PC-3 (cell line): ENCODE measurements at regions not wholly inside any gene's neighbourhood (a gene's known extent, or its start where the extent isn't known, plus 50 kb on each side); places are given as distances from the start of the nearest gene placed in this dataset.

Source experiments
- ATAC-seq: fragments of 200-7000 bp; cut with Tn5 transposase; 2 replicates; pipeline ENCODE4 v1.9.1; 2020; ENCODE audit warnings: mild to moderate bottlenecking, moderate library complexity
- BruUV-seq: library from RNA; stranded (reverse); fragments of 400-500 nt; replicated peaks from 2 replicates; lab custom pipeline; 2021; lab: Mats Ljungman, UMichigan
- CTCF ChIA-PET: fragments of 300-600 bp; sonication (Branson Sonifier 250); formaldehyde crosslinking; loops from one replicate; lab custom pipeline; 2022; ENCODE audit warnings: antibody characterized with exemption; lab: Charles Lee
- POLR2A ChIA-PET: fragments of 300-600 bp; sonication (Branson Sonifier 250); formaldehyde crosslinking; loops from one replicate; lab custom pipeline; 2022; ENCODE audit warnings: antibody characterized with exemption; ENCODE audit not compliant: unreplicated experiment; lab: Charles Lee
- DNase-seq: peaks from one replicate; pipeline ENCODE4 v3.0.0-alpha.2; 2015
- H2AFZ ChIP-seq: fragments of 300-600 bp; sonication (generic); 2 replicates; pipeline ENCODE4 v1.6.0; 2016; ENCODE audit warnings: antibody characterized with exemption, low read length
- H3F3A ChIP-seq: fragments of 300-600 bp; sonication (generic); one replicate; pipeline ENCODE4 v1.6.0; 2017; ENCODE audit warnings: antibody characterized with exemption, low read length, control low read depth, mild to moderate bottlenecking; ENCODE audit not compliant: unreplicated experiment
- H3K27ac ChIP-seq: fragments of 300-600 bp; sonication (generic); 2 replicates; pipeline ENCODE4 v1.5.1; 2016; ENCODE audit warnings: mild to moderate bottlenecking, low read length
- H3K27me3 ChIP-seq: fragments of 300-600 bp; sonication (generic); 2 replicates; pipeline ENCODE4 v1.6.1; 2016; ENCODE audit warnings: low read length, mixed read lengths
- H3K36me3 ChIP-seq: fragments of 300-600 bp; sonication (generic); 2 replicates; pipeline ENCODE4 v1.6.1; 2016; ENCODE audit warnings: low read depth, mixed run types, low read length, mixed read lengths
- H3K4me1 ChIP-seq: fragments of 300-600 bp; sonication (generic); 2 replicates; pipeline ENCODE4 v1.5.1; 2016; ENCODE audit warnings: low read length; ENCODE audit not compliant: insufficient read depth
- H3K4me2 ChIP-seq: fragments of 300-600 bp; sonication (generic); 2 replicates; pipeline ENCODE4 v1.6.0; 2016; ENCODE audit warnings: low read length
- H3K4me3 ChIP-seq: fragments of 300-600 bp; sonication (generic); 2 replicates; pipeline ENCODE4 v1.5.1; 2016; ENCODE audit warnings: mild to moderate bottlenecking, low read length, mixed read lengths
- H3K79me2 ChIP-seq: fragments of 300-600 bp; sonication (generic); 2 replicates; pipeline ENCODE4 v1.6.1; 2017; ENCODE audit warnings: low read length, mixed read lengths
- H3K9ac ChIP-seq: fragments of 300-600 bp; sonication (generic); 2 replicates; pipeline ENCODE4 v1.6.0; 2016; ENCODE audit warnings: mild to moderate bottlenecking, low read length
- H3K9me2 ChIP-seq: fragments of 300-600 bp; sonication (generic); replicated peaks from 2 replicates; pipeline ENCODE4 v1.6.1; 2016; ENCODE audit warnings: mixed run types, low read length, mixed read lengths
- H3K9me3 ChIP-seq: fragments of 300-600 bp; sonication (generic); 2 replicates; pipeline ENCODE4 v1.6.1; 2016; ENCODE audit warnings: low read length, mixed read lengths
- H4K20me1 ChIP-seq: fragments of 300-600 bp; sonication (generic); 2 replicates; pipeline ENCODE4 v1.6.1; 2016; ENCODE audit warnings: low read length, mixed read lengths
- EZH2 ChIP-seq: fragments of 300-600 bp; sonication (generic); IDR thresholded peaks from one replicate; pipeline ENCODE4 v1.6.1; 2017; ENCODE audit warnings: antibody characterized with exemption, mild to moderate bottlenecking, low read length; ENCODE audit not compliant: unreplicated experiment
- EZH2phosphoT487 ChIP-seq: fragments of 300-600 bp; sonication (generic); IDR thresholded peaks from 2 replicates; pipeline ENCODE4 v1.6.1; 2018; ENCODE audit warnings: mild to moderate bottlenecking, antibody characterized with exemption, low read length, borderline replicate concordance
- intact Hi-C: fragments of 100-400 bp; cut with micrococcal nuclease; formaldehyde crosslinking; loops from 2 replicates; pipeline ENCODE4 v1.9.0; 2023
- TF ChIP-seq, protein P1 (sequence below): fragments of 300-600 bp; sonication (generic); conservative IDR thresholded peaks from 2 replicates; pipeline ENCODE4 v1.5.1; 2017; ENCODE audit warnings: antibody characterized with exemption, low read depth, mild to moderate bottlenecking, low read length

DNA sequence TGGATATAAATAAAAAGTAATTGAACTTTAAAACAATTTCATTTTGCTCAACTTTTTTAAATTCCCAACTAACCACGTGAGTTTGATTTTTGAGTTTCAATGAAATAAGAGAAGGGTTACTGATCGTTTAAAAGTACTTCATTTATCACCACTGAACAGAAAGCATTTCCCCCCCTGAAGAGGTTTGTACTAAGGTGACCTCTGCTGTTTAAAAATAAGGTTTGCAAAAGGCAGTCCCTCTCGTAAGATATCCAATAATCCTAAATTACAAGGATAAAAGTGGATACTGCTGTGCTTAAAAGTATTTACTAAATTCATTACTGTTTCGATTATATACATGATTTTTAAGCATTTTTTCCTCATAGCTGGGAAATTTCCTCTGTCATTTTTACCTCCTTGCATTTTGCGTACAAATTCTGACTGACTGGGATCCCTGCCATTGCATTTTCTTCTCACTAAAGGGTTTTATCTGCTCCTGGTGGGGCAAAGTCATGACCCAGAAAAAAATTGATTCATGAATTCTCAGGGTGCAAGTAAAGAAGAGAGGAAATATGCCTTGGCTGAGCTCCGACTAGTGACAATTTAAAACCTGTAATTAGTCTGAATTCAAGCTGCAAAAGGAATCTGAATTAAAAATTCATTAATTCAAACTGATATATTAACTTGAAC lies 463.8 kb downstream of the PRKD1 start:
- peak; percentile 64 for ATAC-seq
- CTCF ChIA-PET = no interaction called here

DNA sequence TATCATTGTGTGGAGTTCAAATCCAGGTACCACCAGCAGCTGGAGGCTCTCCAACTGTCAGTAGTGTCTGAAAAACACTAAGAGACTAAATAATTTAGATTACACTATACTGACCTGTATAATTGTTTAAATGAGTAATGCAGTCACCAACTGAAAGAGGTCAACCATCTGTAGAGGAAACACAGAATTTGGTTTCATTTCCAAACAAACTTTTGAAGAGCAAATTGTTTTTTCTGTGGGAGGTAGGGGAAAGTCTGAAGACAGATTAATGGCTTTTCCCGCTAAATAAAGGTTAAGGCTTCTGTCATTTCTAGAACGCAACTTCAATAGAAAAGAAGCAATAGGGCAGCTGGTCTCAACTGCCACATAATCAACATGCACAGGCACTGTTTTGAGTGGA lies 462.6 kb downstream of the PRKD1 start:
- TF ChIP-seq, protein P1, sequence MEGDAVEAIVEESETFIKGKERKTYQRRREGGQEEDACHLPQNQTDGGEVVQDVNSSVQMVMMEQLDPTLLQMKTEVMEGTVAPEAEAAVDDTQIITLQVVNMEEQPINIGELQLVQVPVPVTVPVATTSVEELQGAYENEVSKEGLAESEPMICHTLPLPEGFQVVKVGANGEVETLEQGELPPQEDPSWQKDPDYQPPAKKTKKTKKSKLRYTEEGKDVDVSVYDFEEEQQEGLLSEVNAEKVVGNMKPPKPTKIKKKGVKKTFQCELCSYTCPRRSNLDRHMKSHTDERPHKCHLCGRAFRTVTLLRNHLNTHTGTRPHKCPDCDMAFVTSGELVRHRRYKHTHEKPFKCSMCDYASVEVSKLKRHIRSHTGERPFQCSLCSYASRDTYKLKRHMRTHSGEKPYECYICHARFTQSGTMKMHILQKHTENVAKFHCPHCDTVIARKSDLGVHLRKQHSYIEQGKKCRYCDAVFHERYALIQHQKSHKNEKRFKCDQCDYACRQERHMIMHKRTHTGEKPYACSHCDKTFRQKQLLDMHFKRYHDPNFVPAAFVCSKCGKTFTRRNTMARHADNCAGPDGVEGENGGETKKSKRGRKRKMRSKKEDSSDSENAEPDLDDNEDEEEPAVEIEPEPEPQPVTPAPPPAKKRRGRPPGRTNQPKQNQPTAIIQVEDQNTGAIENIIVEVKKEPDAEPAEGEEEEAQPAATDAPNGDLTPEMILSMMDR = no peak
- ChIA-PET POLR2A (no interaction called here), CTCF (no interaction called here)
- H3K36me3 ChIP-seq = no peaks in the 10 kb centered on the region
- intact Hi-C loops = no loop called here
- H3F3A ChIP-seq = no peaks in the 10 kb centered on the region
- peaks cover 28% of the 10 kb centered on the region; the same call in 1 of the 2 replicates for H3K27me3 ChIP-seq
- no peak overlapping the region for H3K4me2 ChIP-seq
- DNase-seq (no peak), ATAC-seq (no peak)
- H3K79me2 ChIP-seq = no peaks in the 10 kb centered on the region
- no peak overlapping the region for H3K4me3 ChIP-seq
- H3K27ac ChIP-seq = no peak overlapping the region
- no TSS peak for BruUV-seq
- H3K9me3 ChIP-seq = no peaks in the 10 kb centered on the region
- no peaks in the 10 kb centered on the region for H4K20me1 ChIP-seq
- no peaks in the 10 kb centered on the region for H3K9me2 ChIP-seq
- H3K9ac ChIP-seq = no peak overlapping the region
- H3K4me1 ChIP-seq = no peaks in the 10 kb centered on the region
- H2AFZ ChIP-seq = no peak overlapping the region

More for the DNA sequence above, 463.8 kb downstream of the PRKD1 start:
- no peaks in the 10 kb centered on the region for H3K79me2 ChIP-seq
- H3F3A ChIP-seq = no peaks in the 10 kb centered on the region
- TF ChIP-seq EZH2 = no peak
- TF ChIP-seq, protein P1 = peak; percentile 52
- no peak overlapping the region for H3K4me2 ChIP-seq
- DNase-seq = peak; percentile 29
- peaks cover 1% of the 10 kb centered on the region for H3K4me1 ChIP-seq
- H3K4me3 ChIP-seq = no peak overlapping the region
- H3K36me3 ChIP-seq = no peaks in the 10 kb centered on the region
- H3K27ac ChIP-seq = no peak overlapping the region
- H3K27me3 ChIP-seq = peaks cover 30% of the 10 kb centered on the region; the same call in 1 of the 2 replicates
- H4K20me1 ChIP-seq = no peaks in the 10 kb centered on the region
- H2AFZ ChIP-seq = no peak overlapping the region
- H3K9me3 ChIP-seq = no peaks in the 10 kb centered on the region
- no peaks in the 10 kb centered on the region for H3K9me2 ChIP-seq
- H3K9ac ChIP-seq = no peak overlapping the region
- POLR2A ChIA-PET = no interaction called here
- intact Hi-C loops = loop anchor here (1.0 to 5.0 kb wide), 4 partner anchors 222 to 707 kb away; no protein-coding TSS in a partner anchor
- no TSS peak for BruUV-seq

DNA sequence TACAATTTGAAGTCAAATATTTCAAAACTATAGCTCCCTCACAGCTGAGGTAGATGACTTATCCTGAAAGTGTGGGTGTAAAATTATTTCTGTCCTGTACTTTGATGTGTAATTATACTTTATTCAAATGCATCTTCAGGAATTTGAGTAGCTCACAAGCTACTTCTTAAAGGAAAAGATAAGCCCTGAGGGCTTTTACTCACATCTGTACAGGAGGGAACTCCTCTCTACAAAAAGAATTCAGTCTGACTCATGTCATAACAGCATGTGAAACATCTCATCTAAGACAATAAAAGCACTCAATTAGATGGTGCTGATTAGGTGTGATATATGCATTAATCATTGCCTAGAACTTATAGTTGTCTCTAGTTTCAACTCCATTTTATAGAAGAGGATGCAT lies 452.0 kb downstream of the PRKD1 start:
- Histone ChIP-seq H4K20me1 (no peaks in the 10 kb centered on the region), H2AFZ (no peak overlapping the region), H3K4me3 (no peak overlapping the region), H3K9me2 (no peaks in the 10 kb centered on the region), H3K9ac (no peak overlapping the region), H3K79me2 (no peaks in the 10 kb centered on the region), H3K36me3 (no peaks in the 10 kb centered on the region), H3K27me3 (0 out of 2 replicates have a peak, but pooled peaks cover 7% of the 10 kb centered on the region), H3K4me2 (no peak overlapping the region), H3K9me3 (no peaks in the 10 kb centered on the region), H3K27ac (no peak overlapping the region), H3K4me1 (no peaks in the 10 kb centered on the region), H3F3A (no peaks in the 10 kb centered on the region)
- intact Hi-C loops = no loop called here
- BruUV-seq = no TSS peak
- ChIA-PET POLR2A (no interaction called here), CTCF (no interaction called here)
- TF ChIP-seq EZH2 = no peak
- TF ChIP-seq EZH2phosphoT487 = no peak
- TF ChIP-seq, protein P1 = no peak
- ATAC-seq = peak; percentile 38
- DNase-seq = peak; percentile 8
